Liver (tissue), 8 donors: ENCODE measurements at regions not wholly inside any gene's neighbourhood (a gene's known extent, or its start where the extent isn't known, plus 50 kb on each side); places are given as distances from the start of the nearest gene placed in this dataset.

Source experiments
- DNase-seq: peaks from one replicate; pipeline ENCODE4 v3.0.0-alpha.2; 2017; ENCODE audit warnings: low spot score
- H3K27ac ChIP-seq, 2 donors: one replicate each; pipeline ENCODE4 v1.7.0; 2013; ENCODE audit warnings: inconsistent platforms in 2 of 2, low read length in 2 of 2, control low read depth in 1 of 2, low read depth in 1 of 2, mild to moderate bottlenecking in 1 of 2
- H3K27me3 ChIP-seq, 4 donors: one replicate each; pipeline versions ENCODE4 v1.6.1 to v1.7.0; 2013; ENCODE audit warnings: low read length in 3 of 4, inconsistent platforms in 1 of 4, mild to moderate bottlenecking in 1 of 4, moderate library complexity in 1 of 4; ENCODE audit not compliant: control insufficient read depth in 4 of 4, insufficient read depth in 4 of 4
- H3K36me3 ChIP-seq, 4 donors: one replicate each; pipeline versions ENCODE4 v1.6.1 to v1.7.0; 2013; ENCODE audit warnings: low read length in 3 of 4, mild to moderate bottlenecking in 3 of 4, low read depth in 1 of 4, moderate library complexity in 1 of 4; ENCODE audit not compliant: control insufficient read depth in 4 of 4, insufficient read depth in 3 of 4
- H3K4me1 ChIP-seq, 4 donors: one replicate each; pipeline versions ENCODE4 v1.6.1 to v1.7.0; 2013; ENCODE audit warnings: low read length in 3 of 4, mild to moderate bottlenecking in 3 of 4, moderate library complexity in 1 of 4; ENCODE audit not compliant: control insufficient read depth in 4 of 4, insufficient read depth in 4 of 4
- H3K4me3 ChIP-seq, 3 donors: one replicate each; pipeline versions ENCODE4 v1.6.1 to v1.7.0; 2013; ENCODE audit warnings: low read length in 3 of 3, control low read depth in 1 of 3, low read depth in 1 of 3, mild to moderate bottlenecking in 1 of 3
- H3K9ac ChIP-seq, 2 donors: one replicate each; pipeline ENCODE4 v1.7.0; 2013; ENCODE audit warnings: low read length in 2 of 2, mild to moderate bottlenecking in 2 of 2, moderate library complexity in 2 of 2, control low read depth in 1 of 2, low read depth in 1 of 2
- H3K9me3 ChIP-seq, 4 donors: one replicate each; pipeline versions ENCODE4 v1.6.1 to v1.7.0; 2013; ENCODE audit warnings: low read length in 3 of 4; ENCODE audit not compliant: control insufficient read depth in 4 of 4
- FOXA1 ChIP-seq: IDR thresholded peaks from 2 replicates; pipeline ENCODE4 v1.6.1; 2016; ENCODE audit warnings: antibody characterized with exemption
- HNF4G ChIP-seq: IDR thresholded peaks from 2 replicates; pipeline ENCODE4 v1.6.1; 2016; ENCODE audit warnings: antibody characterized with exemption
- JUND ChIP-seq, 2 donors: IDR thresholded peaks; 2 replicates each; pipeline ENCODE4 v1.6.1; 2016; ENCODE audit warnings: antibody characterized with exemption in 2 of 2
- RAD21 ChIP-seq, 2 donors: IDR thresholded peaks; 2 replicates each; pipeline ENCODE4 v1.6.1; 2016; ENCODE audit warnings: antibody characterized with exemption in 2 of 2, mild to moderate bottlenecking in 2 of 2
- TAF1 ChIP-seq: conservative IDR thresholded peaks from 2 replicates; pipeline ENCODE4 v1.6.1; 2016; ENCODE audit warnings: antibody characterized with exemption, mild to moderate bottlenecking
- YY1 ChIP-seq: IDR thresholded peaks from 2 replicates; pipeline ENCODE4 v1.6.1; 2016; ENCODE audit warnings: antibody characterized with exemption, mild to moderate bottlenecking
- WGBS: extraction: QIAGEN DNeasy Blood & Tissue Kit; methylation state at CpG from one replicate; pipeline ENCODE4 v1.1.7; 2013; 5-methylcytosine and 5-hydroxymethylcytosine counted together
- TF ChIP-seq, protein P1 (sequence below): IDR thresholded peaks from 2 replicates; pipeline ENCODE4 v1.6.1; 2016; ENCODE audit warnings: antibody characterized with exemption, mild to moderate bottlenecking
- TF ChIP-seq, protein P2 (sequence below): IDR thresholded peaks from 2 replicates; pipeline ENCODE4 v1.6.1; 2016; ENCODE audit warnings: antibody characterized with exemption
- TF ChIP-seq, protein P3 (sequence below): fragments of 150-350 bp; IDR thresholded peaks from 2 replicates; pipeline ENCODE4 v1.5.1; 2017; ENCODE audit warnings: improper control_type of control experiment, low read depth, low read length; ENCODE audit not compliant: missing input control
- TF ChIP-seq, protein P4 (sequence below): IDR thresholded peaks from 2 replicates; pipeline ENCODE4 v1.6.1; 2016; ENCODE audit warnings: antibody characterized with exemption
- donor health status: healthy.
- donor health status: healthy.
- donor health status: healthy.
- donor health status: healthy.
- donor health status: healthy.

DNA sequence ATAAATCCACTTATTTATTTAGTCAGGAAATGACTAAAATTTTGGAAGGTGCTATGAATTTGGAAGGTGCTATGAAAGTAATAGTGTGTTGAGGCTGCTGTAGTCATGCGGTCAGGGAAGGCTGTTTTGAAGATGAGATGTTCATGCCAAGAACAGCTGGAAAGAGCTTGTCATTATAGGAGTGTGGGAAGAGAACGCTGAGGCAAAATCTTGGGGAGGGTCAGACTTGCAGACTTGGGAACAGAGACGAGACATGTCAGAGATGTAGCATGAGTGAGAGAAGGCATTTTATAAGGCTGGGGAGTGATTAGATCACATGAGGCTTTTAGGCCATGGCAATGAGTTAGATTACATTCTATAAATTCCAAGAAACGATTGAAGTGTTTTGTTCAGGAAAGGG, 124.0 kb upstream of the B3GAT2 start:
- H3K4me1 ChIP-seq: peaks cover 0 to 13% (median 5%) of the 10 kb centered on the region in 4 donors
- H3K27me3 ChIP-seq: no peaks in the 10 kb centered on the region
- H3K4me3 ChIP-seq: no peak overlapping the region
- TF ChIP-seq FOXA1: no peak
- TF ChIP-seq, protein P1, sequence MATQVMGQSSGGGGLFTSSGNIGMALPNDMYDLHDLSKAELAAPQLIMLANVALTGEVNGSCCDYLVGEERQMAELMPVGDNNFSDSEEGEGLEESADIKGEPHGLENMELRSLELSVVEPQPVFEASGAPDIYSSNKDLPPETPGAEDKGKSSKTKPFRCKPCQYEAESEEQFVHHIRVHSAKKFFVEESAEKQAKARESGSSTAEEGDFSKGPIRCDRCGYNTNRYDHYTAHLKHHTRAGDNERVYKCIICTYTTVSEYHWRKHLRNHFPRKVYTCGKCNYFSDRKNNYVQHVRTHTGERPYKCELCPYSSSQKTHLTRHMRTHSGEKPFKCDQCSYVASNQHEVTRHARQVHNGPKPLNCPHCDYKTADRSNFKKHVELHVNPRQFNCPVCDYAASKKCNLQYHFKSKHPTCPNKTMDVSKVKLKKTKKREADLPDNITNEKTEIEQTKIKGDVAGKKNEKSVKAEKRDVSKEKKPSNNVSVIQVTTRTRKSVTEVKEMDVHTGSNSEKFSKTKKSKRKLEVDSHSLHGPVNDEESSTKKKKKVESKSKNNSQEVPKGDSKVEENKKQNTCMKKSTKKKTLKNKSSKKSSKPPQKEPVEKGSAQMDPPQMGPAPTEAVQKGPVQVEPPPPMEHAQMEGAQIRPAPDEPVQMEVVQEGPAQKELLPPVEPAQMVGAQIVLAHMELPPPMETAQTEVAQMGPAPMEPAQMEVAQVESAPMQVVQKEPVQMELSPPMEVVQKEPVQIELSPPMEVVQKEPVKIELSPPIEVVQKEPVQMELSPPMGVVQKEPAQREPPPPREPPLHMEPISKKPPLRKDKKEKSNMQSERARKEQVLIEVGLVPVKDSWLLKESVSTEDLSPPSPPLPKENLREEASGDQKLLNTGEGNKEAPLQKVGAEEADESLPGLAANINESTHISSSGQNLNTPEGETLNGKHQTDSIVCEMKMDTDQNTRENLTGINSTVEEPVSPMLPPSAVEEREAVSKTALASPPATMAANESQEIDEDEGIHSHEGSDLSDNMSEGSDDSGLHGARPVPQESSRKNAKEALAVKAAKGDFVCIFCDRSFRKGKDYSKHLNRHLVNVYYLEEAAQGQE: no peak
- TF ChIP-seq YY1: no peak
- no peak for TF ChIP-seq JUND (IDR thresholded peaks at IDR 0.05)
- no peak for TF ChIP-seq RAD21 (IDR thresholded peaks at IDR 0.05)
- TF ChIP-seq, protein P2, sequence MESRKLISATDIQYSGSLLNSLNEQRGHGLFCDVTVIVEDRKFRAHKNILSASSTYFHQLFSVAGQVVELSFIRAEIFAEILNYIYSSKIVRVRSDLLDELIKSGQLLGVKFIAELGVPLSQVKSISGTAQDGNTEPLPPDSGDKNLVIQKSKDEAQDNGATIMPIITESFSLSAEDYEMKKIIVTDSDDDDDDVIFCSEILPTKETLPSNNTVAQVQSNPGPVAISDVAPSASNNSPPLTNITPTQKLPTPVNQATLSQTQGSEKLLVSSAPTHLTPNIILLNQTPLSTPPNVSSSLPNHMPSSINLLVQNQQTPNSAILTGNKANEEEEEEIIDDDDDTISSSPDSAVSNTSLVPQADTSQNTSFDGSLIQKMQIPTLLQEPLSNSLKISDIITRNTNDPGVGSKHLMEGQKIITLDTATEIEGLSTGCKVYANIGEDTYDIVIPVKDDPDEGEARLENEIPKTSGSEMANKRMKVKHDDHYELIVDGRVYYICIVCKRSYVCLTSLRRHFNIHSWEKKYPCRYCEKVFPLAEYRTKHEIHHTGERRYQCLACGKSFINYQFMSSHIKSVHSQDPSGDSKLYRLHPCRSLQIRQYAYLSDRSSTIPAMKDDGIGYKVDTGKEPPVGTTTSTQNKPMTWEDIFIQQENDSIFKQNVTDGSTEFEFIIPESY: no peak
- TF ChIP-seq, protein P3, sequence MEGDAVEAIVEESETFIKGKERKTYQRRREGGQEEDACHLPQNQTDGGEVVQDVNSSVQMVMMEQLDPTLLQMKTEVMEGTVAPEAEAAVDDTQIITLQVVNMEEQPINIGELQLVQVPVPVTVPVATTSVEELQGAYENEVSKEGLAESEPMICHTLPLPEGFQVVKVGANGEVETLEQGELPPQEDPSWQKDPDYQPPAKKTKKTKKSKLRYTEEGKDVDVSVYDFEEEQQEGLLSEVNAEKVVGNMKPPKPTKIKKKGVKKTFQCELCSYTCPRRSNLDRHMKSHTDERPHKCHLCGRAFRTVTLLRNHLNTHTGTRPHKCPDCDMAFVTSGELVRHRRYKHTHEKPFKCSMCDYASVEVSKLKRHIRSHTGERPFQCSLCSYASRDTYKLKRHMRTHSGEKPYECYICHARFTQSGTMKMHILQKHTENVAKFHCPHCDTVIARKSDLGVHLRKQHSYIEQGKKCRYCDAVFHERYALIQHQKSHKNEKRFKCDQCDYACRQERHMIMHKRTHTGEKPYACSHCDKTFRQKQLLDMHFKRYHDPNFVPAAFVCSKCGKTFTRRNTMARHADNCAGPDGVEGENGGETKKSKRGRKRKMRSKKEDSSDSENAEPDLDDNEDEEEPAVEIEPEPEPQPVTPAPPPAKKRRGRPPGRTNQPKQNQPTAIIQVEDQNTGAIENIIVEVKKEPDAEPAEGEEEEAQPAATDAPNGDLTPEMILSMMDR: no peak
- no peak for TF ChIP-seq HNF4G
- no peak for DNase-seq
- no peak overlapping the region for H3K27ac ChIP-seq
- no peak overlapping the region for H3K9ac ChIP-seq
- 84% methylated on average over 4 of the region's 4 CpGs for WGBS
- no peaks in the 10 kb centered on the region for H3K36me3 ChIP-seq
- peaks cover 0 to 9% (median 5%) of the 10 kb centered on the region in 4 donors for H3K9me3 ChIP-seq

DNA sequence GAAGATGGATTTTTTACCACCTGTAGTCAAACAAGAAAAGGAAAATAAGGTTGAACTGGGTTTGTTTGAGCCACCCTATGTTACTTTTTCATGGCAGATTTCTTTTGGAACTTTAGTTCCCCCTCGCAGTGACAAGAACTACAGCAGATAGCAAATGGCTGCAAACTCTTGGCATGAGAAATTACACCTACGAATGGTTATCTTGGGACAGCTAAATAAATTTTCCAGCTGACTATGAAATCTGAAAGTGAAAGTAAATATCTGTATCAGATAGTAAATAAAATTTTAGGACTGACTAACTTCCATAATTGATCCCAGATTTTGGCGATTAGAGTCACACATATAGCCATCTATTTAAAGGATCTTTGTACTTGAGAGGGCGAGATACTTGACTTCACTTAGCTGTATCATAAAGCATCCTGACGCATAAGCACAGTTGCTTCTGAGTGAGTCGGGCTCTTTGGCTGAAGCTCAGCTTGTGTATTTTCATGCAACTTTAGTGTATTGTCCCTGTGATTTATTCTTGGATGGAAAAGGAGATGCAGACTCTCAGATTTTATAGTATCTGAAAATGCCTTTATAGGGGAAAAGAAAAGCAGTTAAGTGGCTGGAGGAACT, 125.3 kb upstream of the B3GAT2 start:
- DNase-seq: no peak
- Histone ChIP-seq H3K27me3 (no peaks in the 10 kb centered on the region), H3K36me3 (no peaks in the 10 kb centered on the region), H3K9ac (peak overlapping the region in 1 of 2 donors; percentile 15), H3K27ac (peak overlapping the region; percentile 5 to 25), H3K4me1 (peaks cover 0 to 13% (median 5%) of the 10 kb centered on the region in 4 donors), H3K4me3 (peak overlapping the region; percentile 4 to 65 (median 26)), H3K9me3 (peaks cover 0 to 8% (median 3%) of the 10 kb centered on the region in 4 donors)
- 29% methylated on average over 6 of the region's 6 CpGs for WGBS
- TF ChIP-seq TAF1: no peak
- TF ChIP-seq, protein P4, sequence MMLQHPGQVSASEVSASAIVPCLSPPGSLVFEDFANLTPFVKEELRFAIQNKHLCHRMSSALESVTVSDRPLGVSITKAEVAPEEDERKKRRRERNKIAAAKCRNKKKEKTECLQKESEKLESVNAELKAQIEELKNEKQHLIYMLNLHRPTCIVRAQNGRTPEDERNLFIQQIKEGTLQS: no peak
- TF ChIP-seq YY1: peak; percentile 33
